Breast epithelium (tissue), 4 donors: ENCODE measurements at regions not wholly inside any gene's neighbourhood (a gene's known extent, or its start where the extent isn't known, plus 50 kb on each side); places are given as distances from the start of the nearest gene placed in this dataset.

Experiments used
- DNase-seq, 2 donors: peaks; one replicate each; pipeline ENCODE4 v3.0.0-alpha.2; 2019; ENCODE audit warnings: low spot score in 2 of 2
- H3K27ac ChIP-seq, 2 donors: fragments of 200-600 bp; sonication (generic) in 1 of 2; one replicate each; pipeline ENCODE4 v1.5.1; 2016 to 2019; ENCODE audit warnings: mild to moderate bottlenecking in 1 of 2
- H3K27me3 ChIP-seq, 2 donors: fragments of 200-600 bp; sonication (generic) in 1 of 2; one replicate each; pipeline versions ENCODE4 v1.5.1 to v1.6.0; 2017 to 2019; ENCODE audit warnings: control low read depth in 1 of 2, mild to moderate bottlenecking in 1 of 2
- H3K36me3 ChIP-seq: fragments of 200-600 bp; one replicate; pipeline ENCODE4 v1.5.1; 2019
- H3K4me1 ChIP-seq, 2 donors: fragments of 200-600 bp; sonication (generic); one replicate each; pipeline ENCODE4 v1.5.1; 2016 to 2019; ENCODE audit warnings: control low read depth in 1 of 2
- H3K4me3 ChIP-seq, 3 donors: fragments of 200-600 bp; sonication (generic); 1 replicate in 2 of 3; 2 replicates in 1 of 3; pipeline ENCODE4 v1.5.1; 2016 to 2019; ENCODE audit warnings: mild to moderate bottlenecking in 3 of 3, moderate library complexity in 2 of 3
- H3K9me3 ChIP-seq, 2 donors: fragments of 200-600 bp; sonication (generic) in 1 of 2; one replicate each; pipeline ENCODE4 v1.5.1; 2016 to 2019; ENCODE audit warnings: control low read depth in 1 of 2
- POLR2A ChIP-seq: fragments of 450-650 bp; IDR thresholded peaks from one replicate; pipeline ENCODE4 v1.6.1; 2016; ENCODE audit warnings: antibody characterized with exemption, mild to moderate bottlenecking, moderate library complexity
- POLR2AphosphoS5 ChIP-seq, 3 donors: sonication (generic); formaldehyde crosslinking; IDR thresholded peaks; one replicate each; pipeline ENCODE4 v1.6.1; 2017; ENCODE audit warnings: antibody characterized with exemption in 3 of 3
- intact Hi-C: fragments of 100-400 bp; cut with DNase I; formaldehyde crosslinking; loops from one replicate; pipeline ENCODE4 v1.15.1; 2023; ENCODE audit warnings: low total_unique reads
- TF ChIP-seq, protein P1 (sequence below), 3 donors: fragments of 450-650 bp; IDR thresholded peaks; one replicate each; pipeline ENCODE4 v1.5.1; 2016 to 2017; ENCODE audit warnings: antibody characterized with exemption in 3 of 3, mild to moderate bottlenecking in 3 of 3, moderate library complexity in 3 of 3

DNA sequence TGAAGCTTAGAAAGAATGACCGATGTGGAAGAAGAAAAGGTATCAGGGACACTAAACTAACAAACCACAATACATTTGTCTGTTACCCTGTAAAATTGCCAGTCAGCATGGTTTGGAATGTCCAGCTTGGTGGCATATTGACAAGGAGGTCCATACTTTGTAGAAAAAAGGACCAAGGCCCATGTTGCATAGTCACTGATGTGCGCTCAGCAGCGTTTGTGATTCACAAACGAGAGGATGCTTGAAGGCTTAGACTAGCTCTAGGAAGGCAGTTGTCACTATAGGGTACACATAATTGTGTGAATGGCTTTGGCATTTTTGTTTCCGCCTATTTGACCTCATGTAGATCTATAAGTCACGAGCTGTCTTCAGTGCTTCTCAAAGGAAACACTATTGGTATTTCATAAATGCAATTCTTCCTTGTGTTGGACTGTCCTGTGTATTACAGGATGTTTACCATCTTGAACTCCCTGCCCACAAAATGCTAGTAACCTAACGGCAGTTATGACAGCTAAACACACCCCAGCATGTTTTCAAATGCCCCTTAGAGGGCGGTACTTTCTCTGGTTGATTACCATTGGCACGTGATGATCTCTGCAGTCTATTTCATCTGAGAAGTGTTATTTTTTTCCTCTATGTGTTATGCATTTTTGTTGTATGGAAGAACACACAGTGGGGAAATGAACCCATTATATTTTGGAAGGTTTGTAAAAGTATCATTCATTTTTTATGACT lies 304.2 kb downstream of the CYRIA start:
- Histone ChIP-seq H3K27ac (no peak overlapping the region), H3K27me3 (no peaks in the 10 kb centered on the region), H3K4me1 (no peaks in the 10 kb centered on the region), H3K9me3 (peaks cover 4 to 8% of the 10 kb centered on the region in 2 donors), H3K36me3 (no peaks in the 10 kb centered on the region), H3K4me3 (no peak overlapping the region)
- no peak for DNase-seq
- intact Hi-C loops = no loop called here
- no peak for TF ChIP-seq POLR2A
- no peak for TF ChIP-seq POLR2AphosphoS5 (IDR thresholded peaks at IDR 0.05)
- TF ChIP-seq, protein P1, sequence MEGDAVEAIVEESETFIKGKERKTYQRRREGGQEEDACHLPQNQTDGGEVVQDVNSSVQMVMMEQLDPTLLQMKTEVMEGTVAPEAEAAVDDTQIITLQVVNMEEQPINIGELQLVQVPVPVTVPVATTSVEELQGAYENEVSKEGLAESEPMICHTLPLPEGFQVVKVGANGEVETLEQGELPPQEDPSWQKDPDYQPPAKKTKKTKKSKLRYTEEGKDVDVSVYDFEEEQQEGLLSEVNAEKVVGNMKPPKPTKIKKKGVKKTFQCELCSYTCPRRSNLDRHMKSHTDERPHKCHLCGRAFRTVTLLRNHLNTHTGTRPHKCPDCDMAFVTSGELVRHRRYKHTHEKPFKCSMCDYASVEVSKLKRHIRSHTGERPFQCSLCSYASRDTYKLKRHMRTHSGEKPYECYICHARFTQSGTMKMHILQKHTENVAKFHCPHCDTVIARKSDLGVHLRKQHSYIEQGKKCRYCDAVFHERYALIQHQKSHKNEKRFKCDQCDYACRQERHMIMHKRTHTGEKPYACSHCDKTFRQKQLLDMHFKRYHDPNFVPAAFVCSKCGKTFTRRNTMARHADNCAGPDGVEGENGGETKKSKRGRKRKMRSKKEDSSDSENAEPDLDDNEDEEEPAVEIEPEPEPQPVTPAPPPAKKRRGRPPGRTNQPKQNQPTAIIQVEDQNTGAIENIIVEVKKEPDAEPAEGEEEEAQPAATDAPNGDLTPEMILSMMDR (IDR thresholded peaks at IDR 0.05) = no peak

DNA sequence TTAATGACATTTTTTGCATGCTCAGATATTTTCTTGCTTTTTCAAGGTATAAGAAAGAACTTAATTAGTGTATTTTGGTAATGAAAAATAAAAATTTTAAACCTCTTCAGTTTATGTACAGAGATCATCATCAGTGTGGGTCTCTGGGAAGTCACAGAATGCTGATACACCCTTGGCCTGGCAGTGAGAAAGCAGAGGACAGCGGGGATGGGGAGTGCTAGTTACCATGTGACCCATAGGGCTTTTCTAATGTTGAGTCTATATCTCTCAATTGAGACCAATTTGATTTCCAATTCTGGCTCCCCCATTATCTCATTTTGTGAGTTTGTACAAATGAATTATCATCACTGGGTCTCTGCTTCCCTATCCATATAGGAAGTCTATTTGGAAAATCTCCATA lies 305.7 kb downstream of the CYRIA start:
- no peak for DNase-seq
- TF ChIP-seq, protein P1 (IDR thresholded peaks at IDR 0.05) = no peak
- TF ChIP-seq POLR2AphosphoS5 (IDR thresholded peaks at IDR 0.05) (no peak), POLR2A (no peak)
- Histone ChIP-seq H3K36me3 (no peaks in the 10 kb centered on the region), H3K27me3 (no peaks in the 10 kb centered on the region), H3K4me1 (no peaks in the 10 kb centered on the region), H3K4me3 (no peak overlapping the region), H3K9me3 (peaks cover 4 to 8% of the 10 kb centered on the region in 2 donors), H3K27ac (no peak overlapping the region)
- intact Hi-C loops = no loop called here

DNA sequence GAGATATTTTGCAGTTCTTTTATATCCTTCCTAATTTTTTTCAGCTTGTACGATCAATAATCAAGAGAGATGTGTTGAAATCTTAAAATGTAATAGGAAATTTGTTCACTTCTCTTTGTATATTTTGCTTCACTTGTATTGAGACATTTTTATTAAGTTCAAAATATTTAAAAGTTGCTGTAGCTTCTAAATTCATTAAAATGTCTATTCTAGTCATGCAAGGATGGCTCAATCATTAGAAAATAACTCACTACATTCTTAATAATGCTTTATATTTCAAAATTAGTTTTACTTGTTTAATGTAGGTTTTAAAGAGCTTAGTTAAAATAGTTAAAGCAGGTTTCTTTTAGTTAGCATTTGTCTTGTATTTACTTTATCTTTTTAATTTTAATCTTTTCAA lies 308.4 kb downstream of the CYRIA start:
- H3K27me3 ChIP-seq = no peaks in the 10 kb centered on the region
- H3K4me3 ChIP-seq = no peak overlapping the region
- peaks cover 4 to 8% of the 10 kb centered on the region in 2 donors for H3K9me3 ChIP-seq
- TF ChIP-seq POLR2AphosphoS5 (IDR thresholded peaks at IDR 0.05) (no peak), POLR2A (no peak)
- TF ChIP-seq, protein P1 (IDR thresholded peaks at IDR 0.05) = no peak
- H3K36me3 ChIP-seq = no peaks in the 10 kb centered on the region
- DNase-seq = no peak
- H3K4me1 ChIP-seq = no peaks in the 10 kb centered on the region
- intact Hi-C loops = no loop called here
- no peak overlapping the region for H3K27ac ChIP-seq

DNA sequence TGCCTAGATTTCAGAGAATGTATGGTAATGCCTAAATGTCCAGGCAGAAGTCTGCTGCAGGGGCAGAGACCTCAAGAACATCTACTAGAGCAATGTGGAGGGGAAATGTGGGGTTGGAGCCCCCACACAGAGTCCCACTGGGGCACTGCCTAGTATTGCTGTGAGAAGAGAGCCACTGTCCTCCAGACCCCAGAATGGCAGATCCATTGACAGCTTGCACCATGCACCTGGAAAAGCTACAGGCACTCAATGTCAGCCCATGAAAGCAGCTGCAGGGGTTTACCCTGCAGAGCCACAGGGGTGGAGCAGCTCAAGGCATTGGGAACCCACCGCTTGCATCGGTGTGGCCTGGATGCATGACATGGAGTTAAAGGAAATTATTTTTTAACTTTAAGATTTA lies 314.1 kb downstream of the CYRIA start:
- Histone ChIP-seq H3K9me3 (peaks cover 8 to 12% of the 10 kb centered on the region in 2 donors), H3K27me3 (no peaks in the 10 kb centered on the region), H3K27ac (no peak overlapping the region), H3K36me3 (no peaks in the 10 kb centered on the region), H3K4me1 (no peaks in the 10 kb centered on the region), H3K4me3 (no peak overlapping the region)
- intact Hi-C loops = no loop called here
- TF ChIP-seq, protein P1 (IDR thresholded peaks at IDR 0.05) = no peak
- TF ChIP-seq POLR2AphosphoS5 (IDR thresholded peaks at IDR 0.05) (no peak), POLR2A (no peak)
- DNase-seq = no peak

DNA sequence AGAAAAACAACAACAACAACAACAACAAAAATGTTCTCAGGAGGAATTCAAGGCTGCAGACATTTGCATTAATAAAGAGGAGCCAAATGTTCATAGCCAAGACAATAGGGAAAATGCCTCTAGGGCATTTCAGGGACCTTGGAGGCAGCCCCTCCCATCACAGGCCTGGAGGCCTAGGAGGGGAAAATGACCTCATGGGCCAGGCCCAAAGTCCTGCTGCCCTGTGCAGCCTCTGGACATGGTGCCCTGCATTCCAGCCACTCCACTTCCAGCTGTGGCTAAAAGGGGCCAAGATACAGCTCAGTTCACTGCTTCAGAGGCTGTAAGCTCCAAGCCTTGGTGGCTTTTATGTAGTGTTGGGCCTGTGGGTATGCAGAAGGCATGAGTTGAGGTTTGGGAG lies 314.5 kb downstream of the CYRIA start:
- Histone ChIP-seq H3K36me3 (no peaks in the 10 kb centered on the region), H3K4me1 (no peaks in the 10 kb centered on the region), H3K9me3 (peaks cover 8 to 12% of the 10 kb centered on the region in 2 donors), H3K27me3 (no peaks in the 10 kb centered on the region), H3K27ac (no peak overlapping the region), H3K4me3 (no peak overlapping the region)
- no peak for DNase-seq
- TF ChIP-seq, protein P1 (IDR thresholded peaks at IDR 0.05) = no peak
- no peak for TF ChIP-seq POLR2A
- no peak for TF ChIP-seq POLR2AphosphoS5 (IDR thresholded peaks at IDR 0.05)
- intact Hi-C loops = no loop called here
